T-cell (primary cell): ENCODE measurements at regions not wholly inside any gene's neighbourhood (a gene's known extent, or its start where the extent isn't known, plus 50 kb on each side); places are given as distances from the start of the nearest gene placed in this dataset.

Experiments used
- ATAC-seq, 4 experiments: fragments of 200-7000 bp in 3 of 4; fragments of 150-1000 bp in 1 of 4; cut with Tn5 transposase; replicated peaks in 1 of 4; 1 replicate in 3 of 4; 2 replicates in 1 of 4; pipeline ENCODE4 v1.10.0; 2021; ENCODE audit warnings: moderate library complexity in 3 of 4, mild to moderate bottlenecking in 2 of 4, moderate number of reproducible peaks in 1 of 4
- CTCF ChIA-PET, 2 donors: fragments of 300-600 bp; sonication (Branson Sonifier 250); formaldehyde crosslinking; loops; one replicate each; lab custom pipeline; 2022; ENCODE audit warnings: antibody characterized with exemption in 2 of 2; lab: Charles Lee
- POLR2A ChIA-PET, 2 donors: fragments of 300-600 bp; sonication (Branson Sonifier 250); formaldehyde crosslinking; loops; one replicate each; lab custom pipeline; 2022; ENCODE audit warnings: antibody characterized with exemption in 2 of 2; lab: Charles Lee
- DNase-seq, 35 experiments: peaks; one replicate each; pipeline versions ENCODE4 v3.0.0 to v3.0.0-alpha.2; 2013 to 2023
- H3K27ac ChIP-seq: one replicate; pipeline ENCODE4 v1.5.1; 2013; ENCODE audit warnings: low read length
- H3K27me3 ChIP-seq, 2 experiments: replicated peaks in 1 of 2; 1 replicate in 1 of 2; 2 replicates in 1 of 2; pipeline versions ENCODE4 v1.6.1 to v1.7.0; 2013; ENCODE audit warnings: low read length in 1 of 2, mixed read lengths in 1 of 2; ENCODE audit not compliant: control insufficient read depth in 2 of 2, insufficient read depth in 2 of 2; ENCODE audit errors: extremely low read depth in 1 of 2
- H3K36me3 ChIP-seq, 2 donors: 1 replicate in 1 of 2; 2 replicates in 1 of 2; pipeline versions ENCODE4 v1.6.1 to v1.7.0; 2013; ENCODE audit warnings: low read length in 1 of 2; ENCODE audit not compliant: control insufficient read depth in 2 of 2, insufficient read depth in 1 of 2; ENCODE audit errors: extremely low read depth in 1 of 2
- H3K4me1 ChIP-seq, 2 experiments: 1 replicate in 1 of 2; 2 replicates in 1 of 2; pipeline versions ENCODE4 v1.6.1 to v1.7.0; 2013; ENCODE audit warnings: low read length in 2 of 2, mixed read lengths in 1 of 2; ENCODE audit not compliant: insufficient read depth in 2 of 2, control insufficient read depth in 1 of 2; ENCODE audit errors: extremely low read depth in 1 of 2
- H3K4me3 ChIP-seq, 2 donors: 1 replicate in 1 of 2; 2 replicates in 1 of 2; pipeline versions ENCODE4 v1.5.1 to v1.7.0; 2013; ENCODE audit warnings: mild to moderate bottlenecking in 2 of 2, low read length in 1 of 2, moderate library complexity in 1 of 2; ENCODE audit not compliant: control insufficient read depth in 1 of 2; ENCODE audit errors: extremely low read depth in 1 of 2
- H3K9me3 ChIP-seq: 2 replicates; pipeline ENCODE4 v1.7.0; 2013
- H3K27ac Mint-ChIP-seq, 2 donors: one replicate each; pipeline ENCODE4 v1.8.0; 2020 to 2021; ENCODE audit warnings: mild to moderate bottlenecking in 2 of 2, mixed read lengths in 2 of 2
- H3K27me3 Mint-ChIP-seq, 2 donors: one replicate each; pipeline ENCODE4 v1.8.0; 2021 to 2022; ENCODE audit warnings: mixed read lengths in 2 of 2
- H3K36me3 Mint-ChIP-seq: one replicate; pipeline ENCODE4 v1.8.0; 2021; ENCODE audit warnings: mixed read lengths
- H3K4me1 Mint-ChIP-seq, 3 donors: one replicate each; pipeline ENCODE4 v1.8.0; 2020 to 2022; ENCODE audit warnings: mixed read lengths in 3 of 3, mild to moderate bottlenecking in 1 of 3
- H3K4me3 Mint-ChIP-seq, 3 donors: one replicate each; pipeline ENCODE4 v1.8.0; 2020 to 2022; ENCODE audit warnings: mild to moderate bottlenecking in 3 of 3, mixed read lengths in 3 of 3, moderate library complexity in 3 of 3
- H3K9me3 Mint-ChIP-seq, 3 donors: one replicate each; pipeline ENCODE4 v1.8.0; 2020 to 2022; ENCODE audit warnings: mixed read lengths in 3 of 3
- WGBS: methylation state at CpG from one replicate; pipeline ENCODE4 v1.1.5; 2013; ENCODE audit warnings: missing lambda C conversion rate; ENCODE audit not compliant: insufficient coverage; 5-methylcytosine and 5-hydroxymethylcytosine counted together

DNA sequence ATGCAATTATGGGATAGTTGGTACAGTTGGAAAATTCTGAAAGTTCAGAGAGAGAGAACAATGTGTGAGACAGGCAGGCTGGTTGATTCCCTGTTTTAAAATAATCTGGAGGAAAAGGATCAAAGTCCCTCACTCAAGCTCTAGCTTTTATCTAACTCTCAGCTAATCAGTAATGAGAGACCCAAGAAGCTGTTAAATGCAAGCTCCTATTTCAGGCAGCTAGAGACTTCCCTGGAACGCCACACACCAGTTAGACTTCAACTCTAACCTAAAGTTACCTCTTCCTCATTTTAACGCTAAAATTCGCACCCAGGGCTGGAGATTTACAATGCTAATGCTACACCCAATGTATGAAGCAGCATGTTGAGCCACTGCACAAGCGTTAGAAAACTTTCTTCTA lies 243.1 kb downstream of the EN1 start:
- 33% methylated on average over 1 of the region's 4 CpGs for WGBS
- H3K4me1 ChIP-seq, result no peaks in the 10 kb centered on the region
- Mint-ChIP-seq H3K36me3 (no peaks in the 10 kb centered on the region), H3K9me3 (peaks cover 3 to 17% (median 14%) of the 10 kb centered on the region in 3 donors), H3K4me1 (no peaks in the 10 kb centered on the region), H3K4me3 (no peak overlapping the region), H3K27me3 (peaks cover 0 to 11% of the 10 kb centered on the region in 2 donors), H3K27ac (no peak overlapping the region)
- POLR2A ChIA-PET, result no interaction called here
- H3K4me3 ChIP-seq, result no peak overlapping the region
- CTCF ChIA-PET, result no interaction called here
- no peaks in the 10 kb centered on the region for H3K36me3 ChIP-seq
- DNase-seq (no peak), ATAC-seq (no peak)
- no peak overlapping the region for H3K27ac ChIP-seq
- no peaks in the 10 kb centered on the region for H3K9me3 ChIP-seq
- H3K27me3 ChIP-seq, result peaks cover 0 to 3% of the 10 kb centered on the region in 2 experiments

DNA sequence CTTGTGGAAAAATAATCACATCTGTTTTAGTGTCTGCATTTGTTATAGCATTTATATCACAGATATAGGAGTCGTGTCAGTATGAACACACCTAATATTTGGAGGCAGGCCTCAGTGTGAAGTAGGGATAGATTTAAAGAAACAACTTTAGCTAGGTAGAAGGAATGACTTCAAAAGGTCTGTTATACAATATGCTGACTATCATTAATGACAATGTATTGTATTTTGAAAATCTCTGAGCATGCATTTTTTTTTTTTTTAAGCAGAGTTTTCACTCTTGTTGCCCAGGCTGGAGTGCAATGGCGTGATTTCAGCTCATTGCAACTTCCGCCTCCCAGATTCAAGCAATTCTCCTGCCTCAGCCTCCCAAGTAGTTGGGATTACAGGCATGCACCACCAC lies 248.3 kb downstream of the EN1 start:
- ATAC-seq (no peak), DNase-seq (no peak)
- Mint-ChIP-seq H3K4me1 (no peaks in the 10 kb centered on the region), H3K4me3 (no peak overlapping the region), H3K9me3 (peaks cover 4 to 17% (median 14%) of the 10 kb centered on the region in 3 donors), H3K36me3 (no peaks in the 10 kb centered on the region), H3K27ac (no peak overlapping the region), H3K27me3 (peaks cover 2 to 6% of the 10 kb centered on the region in 2 donors)
- H3K4me1 ChIP-seq, result no peaks in the 10 kb centered on the region
- no peaks in the 10 kb centered on the region for H3K27me3 ChIP-seq
- ChIA-PET CTCF (no interaction called here), POLR2A (no interaction called here)
- H3K4me3 ChIP-seq, result no peak overlapping the region
- no peak overlapping the region for H3K27ac ChIP-seq
- no CpG with 5 or more reads among the region's 3 CpGs for WGBS
- no peaks in the 10 kb centered on the region for H3K36me3 ChIP-seq
- no peaks in the 10 kb centered on the region for H3K9me3 ChIP-seq

DNA sequence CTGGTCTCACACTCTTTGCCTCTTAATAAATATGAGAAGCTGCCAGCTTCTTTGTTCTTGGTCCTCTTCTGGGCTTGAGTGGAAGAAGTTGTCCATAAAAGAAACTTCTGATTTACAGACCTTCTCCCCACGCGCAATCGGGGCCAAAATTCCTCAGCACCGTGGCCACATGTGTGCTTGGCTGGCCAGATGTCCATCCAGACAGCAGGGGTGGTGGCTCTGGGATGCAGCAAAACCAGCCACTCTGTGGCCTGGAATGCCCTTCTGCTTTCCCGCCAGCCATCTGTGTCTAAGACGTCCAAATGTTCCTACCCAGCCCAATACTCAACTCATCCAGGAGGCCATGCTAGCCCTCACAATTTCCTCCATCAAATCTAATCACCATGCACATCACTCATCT lies 250.8 kb downstream of the EN1 start:
- Mint-ChIP-seq H3K27ac (no peak overlapping the region), H3K4me1 (no peaks in the 10 kb centered on the region), H3K27me3 (peaks cover 2 to 11% of the 10 kb centered on the region in 2 donors), H3K9me3 (peaks cover 4 to 13% (median 11%) of the 10 kb centered on the region in 3 donors), H3K36me3 (no peaks in the 10 kb centered on the region), H3K4me3 (no peak overlapping the region)
- H3K4me1 ChIP-seq, result no peaks in the 10 kb centered on the region
- POLR2A ChIA-PET, result no interaction called here
- DNase-seq, result no peak
- H3K27me3 ChIP-seq, result no peaks in the 10 kb centered on the region
- no peaks in the 10 kb centered on the region for H3K9me3 ChIP-seq
- CTCF ChIA-PET, result no interaction called here
- WGBS, result 98% methylated on average over 4 of the region's 6 CpGs
- no peaks in the 10 kb centered on the region for H3K36me3 ChIP-seq
- H3K4me3 ChIP-seq, result no peak overlapping the region
- no peak for ATAC-seq
- no peak overlapping the region for H3K27ac ChIP-seq

DNA sequence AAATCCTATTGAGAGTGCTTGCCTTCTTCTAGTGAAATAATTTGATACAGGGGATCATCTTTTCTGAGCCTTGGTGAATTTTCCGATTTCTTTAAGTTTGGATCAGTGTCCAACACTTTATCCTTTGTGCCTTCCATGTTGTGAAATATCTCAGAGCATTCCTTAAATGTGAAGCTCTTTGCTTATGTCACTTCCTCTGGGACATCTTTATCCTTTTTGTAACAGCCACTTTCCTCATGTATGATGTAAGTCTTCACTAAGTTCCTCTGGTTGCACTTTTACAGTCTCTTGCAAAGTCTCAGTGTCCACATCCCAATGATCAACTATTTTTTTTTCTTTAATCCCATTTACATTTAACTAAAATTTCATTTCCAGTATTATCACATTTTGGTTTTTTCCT lies 254.2 kb downstream of the EN1 start:
- H3K27ac ChIP-seq, result no peak overlapping the region
- peaks cover 0 to 2% of the 10 kb centered on the region in 2 experiments for H3K27me3 ChIP-seq
- Mint-ChIP-seq H3K36me3 (no peaks in the 10 kb centered on the region), H3K4me1 (no peaks in the 10 kb centered on the region), H3K27me3 (peaks cover 2 to 10% of the 10 kb centered on the region in 2 donors), H3K9me3 (peaks cover 0 to 6% (median 0%) of the 10 kb centered on the region in 3 donors), H3K27ac (no peak overlapping the region), H3K4me3 (no peak overlapping the region)
- no peaks in the 10 kb centered on the region for H3K4me1 ChIP-seq
- H3K4me3 ChIP-seq, result no peak overlapping the region
- no peaks in the 10 kb centered on the region for H3K36me3 ChIP-seq
- ATAC-seq (no peak), DNase-seq (no peak)
- no CpG with 5 or more reads among the region's 1 CpG for WGBS
- ChIA-PET POLR2A (no interaction called here), CTCF (no interaction called here)
- H3K9me3 ChIP-seq, result no peaks in the 10 kb centered on the region

DNA sequence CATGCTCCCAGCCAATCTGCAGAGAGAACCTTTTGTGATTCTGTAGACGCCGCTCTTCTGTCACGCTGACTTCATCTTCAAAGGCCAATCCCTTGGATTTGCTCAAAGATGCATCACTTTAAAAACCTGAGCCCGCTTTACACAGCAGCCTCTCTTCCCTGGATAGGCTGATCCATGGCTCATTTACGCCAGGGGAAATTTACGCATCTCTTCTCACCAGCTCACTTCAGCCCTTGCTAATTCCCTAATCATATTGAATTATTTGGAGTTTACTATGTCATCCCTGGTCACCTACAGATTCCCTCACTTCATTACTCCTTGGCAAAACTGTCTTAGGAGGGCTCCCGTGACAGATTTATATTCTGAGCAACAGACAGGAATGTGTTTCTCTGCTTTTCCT lies 256.2 kb downstream of the EN1 start:
- CTCF ChIA-PET, result no interaction called here

DNA sequence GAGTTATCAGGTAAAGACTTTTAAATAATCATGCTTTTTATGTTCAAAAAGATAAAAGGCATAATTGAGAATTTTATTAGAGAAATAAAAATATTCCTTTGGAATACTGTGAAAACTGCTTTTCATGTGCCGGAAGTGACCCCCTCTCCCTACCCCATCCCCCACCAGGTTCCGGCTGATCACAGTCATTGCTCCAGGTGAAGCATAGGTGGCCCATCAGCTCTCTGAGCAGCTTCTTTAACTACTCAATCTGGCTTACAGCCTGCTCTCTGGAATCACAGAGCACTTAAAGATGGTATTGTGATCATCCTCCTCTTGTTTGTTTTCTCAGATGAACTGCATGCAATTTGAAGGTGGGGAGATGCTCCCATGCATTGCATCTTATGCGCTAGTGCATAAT lies 257.7 kb downstream of the EN1 start:
- H3K36me3 Mint-ChIP-seq, result no peaks in the 10 kb centered on the region
- Histone ChIP-seq H3K4me3 (no peak overlapping the region), H3K27ac (no peak overlapping the region), H3K4me1 (no peaks in the 10 kb centered on the region), H3K36me3 (no peaks in the 10 kb centered on the region), H3K27me3 (peaks cover 0 to 2% of the 10 kb centered on the region in 2 experiments), H3K9me3 (no peaks in the 10 kb centered on the region)
- H3K4me3 Mint-ChIP-seq, result no peak overlapping the region
- H3K9me3 Mint-ChIP-seq, result peaks cover 0 to 6% (median 0%) of the 10 kb centered on the region in 3 donors
- H3K4me1 Mint-ChIP-seq, result no peaks in the 10 kb centered on the region
- peaks cover 1 to 17% of the 10 kb centered on the region in 2 donors for H3K27me3 Mint-ChIP-seq
- no peak for ATAC-seq
- no peak overlapping the region for H3K27ac Mint-ChIP-seq
- ChIA-PET POLR2A (no interaction called here), CTCF (no interaction called here)
- 100% methylated on average over 3 of the region's 3 CpGs for WGBS
- no peak for DNase-seq

More for the DNA sequence above, 256.2 kb downstream of the EN1 start:
- Mint-ChIP-seq H3K27me3 (peaks cover 2 to 15% of the 10 kb centered on the region in 2 donors), H3K27ac (no peak overlapping the region), H3K4me3 (no peak overlapping the region), H3K4me1 (no peaks in the 10 kb centered on the region), H3K36me3 (no peaks in the 10 kb centered on the region), H3K9me3 (peaks cover 0 to 6% (median 0%) of the 10 kb centered on the region in 3 donors)
- H3K4me3 ChIP-seq, result no peak overlapping the region
- no peaks in the 10 kb centered on the region for H3K4me1 ChIP-seq
- no peak for DNase-seq
- POLR2A ChIA-PET, result no interaction called here
- H3K27ac ChIP-seq, result no peak overlapping the region
- no peaks in the 10 kb centered on the region for H3K9me3 ChIP-seq
- 84% methylated on average over 3 of the region's 7 CpGs for WGBS
- no peaks in the 10 kb centered on the region for H3K36me3 ChIP-seq
- peaks cover 0 to 2% of the 10 kb centered on the region in 2 experiments for H3K27me3 ChIP-seq
- no peak for ATAC-seq

DNA sequence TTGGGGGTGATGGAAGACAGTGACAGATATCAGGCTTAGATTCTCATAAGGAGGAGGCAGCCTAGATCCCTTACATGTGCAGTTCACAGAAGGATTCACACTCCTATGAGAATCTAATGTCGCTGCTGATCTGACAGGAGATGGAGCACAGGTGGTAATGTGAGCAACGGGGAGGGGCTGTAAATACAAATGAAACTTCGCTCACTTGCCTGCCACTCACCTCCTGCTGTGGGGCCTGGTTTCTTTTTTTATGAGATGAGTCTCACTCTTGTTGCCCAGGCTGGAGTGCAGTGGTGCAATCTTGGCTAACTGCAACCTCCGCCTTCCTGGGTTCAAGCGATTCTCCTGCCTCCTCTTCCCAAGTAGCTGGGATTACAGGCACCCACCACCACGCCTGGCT lies 258.6 kb downstream of the EN1 start:
- no peak for ATAC-seq

More for the DNA sequence above, 258.6 kb downstream of the EN1 start:
- Mint-ChIP-seq H3K4me3 (no peak overlapping the region), H3K36me3 (no peaks in the 10 kb centered on the region), H3K27me3 (peaks cover 1 to 17% of the 10 kb centered on the region in 2 donors), H3K9me3 (peaks cover 0 to 6% (median 0%) of the 10 kb centered on the region in 3 donors), H3K27ac (no peak overlapping the region), H3K4me1 (no peaks in the 10 kb centered on the region)
- H3K27ac ChIP-seq, result no peak overlapping the region
- no peaks in the 10 kb centered on the region for H3K4me1 ChIP-seq
- H3K27me3 ChIP-seq, result peaks cover 0 to 2% of the 10 kb centered on the region in 2 experiments
- ChIA-PET POLR2A (no interaction called here), CTCF (no interaction called here)
- 92% methylated on average over 2 of the region's 6 CpGs for WGBS
- H3K36me3 ChIP-seq, result no peaks in the 10 kb centered on the region
- no peaks in the 10 kb centered on the region for H3K9me3 ChIP-seq
- H3K4me3 ChIP-seq, result no peak overlapping the region
- DNase-seq, result no peak
